HG03378 (cell line): ENCODE measurements at regions not wholly inside any gene's neighbourhood (a gene's known extent, or its start where the extent isn't known, plus 50 kb on each side); places are given as distances from the start of the nearest gene placed in this dataset.

Experiments
- ATAC-seq: cut with Tn5 transposase; IDR thresholded peaks from one replicate; pipeline ENCODE4 v1.9.1; 2021; ENCODE audit warnings: mild to moderate bottlenecking, moderate library complexity; ENCODE audit not compliant: unreplicated experiment

DNA sequence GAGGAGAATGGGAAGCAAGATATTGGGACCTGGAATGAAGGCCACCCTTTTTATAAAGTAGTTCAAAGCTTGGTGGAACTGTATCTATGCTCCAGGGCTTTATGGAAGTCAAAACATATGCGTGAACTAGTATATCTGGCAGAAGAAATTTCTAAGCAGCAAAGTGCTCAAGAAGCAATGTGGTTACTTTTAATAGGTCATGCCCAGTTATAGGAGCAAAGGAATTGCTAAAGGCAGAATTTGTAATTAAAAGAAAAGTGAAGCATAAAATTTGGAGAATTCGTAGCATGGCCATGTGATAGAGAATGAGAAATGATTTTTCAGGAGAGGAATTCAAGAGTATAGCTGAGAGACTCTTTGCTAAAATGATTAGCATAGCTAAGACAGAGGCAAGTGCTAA, 1110.4 kb downstream of the XPNPEP1 start:
- no peak for ATAC-seq

GRCh38 chr10:108812296-108812695, 1111.0 kb downstream of the XPNPEP1 start:
- no peak for ATAC-seq

- ATAC-seq, result no peak
Observed at GRCh38 chr10:108808228-108808627, 1115.1 kb downstream of the XPNPEP1 start.

- no peak for ATAC-seq
Observed at GRCh38 chr10:108801775-108802517, 1121.4 kb downstream of the XPNPEP1 start.

- ATAC-seq, result no peak
Observed at GRCh38 chr10:108801220-108801619, 1122.1 kb downstream of the XPNPEP1 start.

- ATAC-seq, result no peak
Observed at GRCh38 chr10:108797573-108797972, 1125.7 kb downstream of the XPNPEP1 start.

DNA sequence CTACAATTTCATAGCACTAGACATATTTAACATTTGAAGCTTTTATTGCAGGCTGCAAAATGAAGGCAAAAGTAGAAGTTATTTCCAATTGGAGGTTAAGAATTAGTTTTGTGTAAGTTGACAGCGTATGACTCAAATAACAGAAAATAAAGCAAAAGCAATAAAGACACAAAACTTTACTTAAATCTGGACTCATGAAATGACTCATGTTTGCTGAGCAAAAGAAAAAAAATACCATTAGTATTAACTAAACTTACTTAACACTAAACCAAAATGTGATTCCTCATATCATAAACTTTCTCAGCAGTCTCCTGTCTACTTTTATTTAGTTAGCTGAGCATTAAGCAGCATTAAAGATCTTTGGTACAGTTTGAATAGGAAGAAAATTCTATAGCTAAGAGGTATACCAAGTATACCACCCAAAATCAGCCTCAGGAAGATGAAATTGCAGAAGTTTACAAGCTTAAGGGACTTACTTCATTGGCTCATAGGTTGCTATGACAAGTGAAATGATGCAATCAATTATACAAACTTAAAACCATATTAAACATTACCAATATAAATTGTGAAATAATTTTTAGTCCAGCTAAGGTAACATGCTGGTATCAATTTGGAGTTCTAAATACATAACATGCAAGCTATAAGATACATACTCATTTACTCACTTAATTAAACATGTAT, 1131.4 kb downstream of the XPNPEP1 start:
- ATAC-seq, result no peak

- ATAC-seq, result no peak
Observed at GRCh38 chr10:108791030-108791429, 1132.3 kb downstream of the XPNPEP1 start.

DNA sequence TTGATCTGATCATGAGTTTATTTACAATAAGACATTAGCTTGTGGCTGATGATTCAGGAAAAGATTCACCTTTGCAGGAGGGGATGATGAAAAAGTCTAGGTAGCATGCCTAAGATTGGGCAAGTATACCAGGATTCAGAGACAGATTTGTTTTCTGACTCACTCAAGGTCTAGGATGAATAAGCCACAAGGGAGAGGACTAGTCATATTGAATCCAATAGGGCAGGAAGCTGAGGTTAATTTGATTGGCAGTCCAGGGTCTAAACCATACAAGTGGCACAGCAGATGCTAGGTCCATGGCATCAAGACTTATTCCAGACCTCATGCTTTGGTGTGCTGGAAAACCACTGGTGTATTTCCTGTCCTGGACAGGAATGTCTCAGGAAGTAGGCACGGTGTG, 1133.4 kb downstream of the XPNPEP1 start:
- ATAC-seq, result peak; percentile 93

DNA sequence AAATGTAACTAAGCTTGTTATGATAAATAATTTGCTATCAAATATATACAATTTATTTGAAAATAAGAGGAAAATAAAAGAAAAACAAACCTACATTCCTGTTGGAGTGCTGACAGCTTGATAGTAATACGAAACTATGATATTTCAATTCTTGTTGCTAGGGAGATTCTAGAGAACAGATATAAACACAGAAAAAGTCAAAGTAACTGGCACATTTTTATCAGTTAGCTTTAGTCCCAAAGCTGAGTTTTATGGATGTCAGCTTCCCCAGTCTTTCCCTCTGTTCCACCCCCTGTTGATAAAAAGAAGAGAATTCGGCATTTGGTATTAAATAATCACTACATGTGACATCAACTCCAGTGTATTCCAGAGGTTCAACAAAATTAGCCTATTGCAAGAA, 1134.0 kb downstream of the XPNPEP1 start:
- ATAC-seq, result no peak

GRCh38 chr10:108788891-108789290, 1134.4 kb downstream of the XPNPEP1 start:
- no peak for ATAC-seq

DNA sequence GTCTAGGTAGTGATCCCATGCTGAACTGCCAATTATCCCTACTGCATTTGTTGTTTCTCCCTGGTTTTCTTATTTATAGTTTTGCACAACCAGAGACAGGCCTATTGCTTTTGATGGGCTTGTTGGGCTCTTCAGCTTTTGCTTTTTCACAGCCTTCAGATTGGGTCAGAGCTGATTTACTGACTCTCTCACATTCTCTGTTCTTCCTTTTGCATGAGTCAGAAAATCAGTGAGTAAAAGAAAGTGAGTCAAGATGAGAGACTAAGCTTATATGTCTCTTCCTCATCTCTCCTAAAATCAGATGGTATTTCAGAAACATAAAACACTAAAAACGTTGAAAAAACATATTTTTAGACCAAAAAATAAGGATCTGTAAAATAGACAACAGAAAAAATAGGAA, 1135.4 kb downstream of the XPNPEP1 start:
- ATAC-seq, result no peak

DNA sequence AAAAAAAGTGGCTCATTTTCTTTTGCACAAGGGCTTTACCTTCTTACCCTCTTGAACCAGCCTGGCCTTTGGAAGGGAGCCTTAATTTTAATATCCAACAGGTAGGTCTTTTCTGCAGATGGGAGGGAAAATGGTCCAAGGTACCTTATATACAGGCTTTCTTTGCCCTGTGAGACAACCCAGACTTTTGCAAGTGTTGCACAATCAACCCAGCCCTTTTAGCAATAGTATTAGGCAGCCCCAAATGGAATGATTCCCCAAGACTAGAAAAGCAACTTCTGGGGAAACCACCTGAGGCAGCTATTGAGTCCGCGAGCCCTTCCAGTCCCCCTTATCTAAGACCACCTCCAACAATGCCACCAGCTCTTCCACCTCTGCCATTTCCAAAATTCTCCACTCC, 1138.3 kb downstream of the XPNPEP1 start:
- ATAC-seq, result no peak

- no peak for ATAC-seq
Observed at GRCh38 chr10:108784534-108784933, 1138.8 kb downstream of the XPNPEP1 start.

DNA sequence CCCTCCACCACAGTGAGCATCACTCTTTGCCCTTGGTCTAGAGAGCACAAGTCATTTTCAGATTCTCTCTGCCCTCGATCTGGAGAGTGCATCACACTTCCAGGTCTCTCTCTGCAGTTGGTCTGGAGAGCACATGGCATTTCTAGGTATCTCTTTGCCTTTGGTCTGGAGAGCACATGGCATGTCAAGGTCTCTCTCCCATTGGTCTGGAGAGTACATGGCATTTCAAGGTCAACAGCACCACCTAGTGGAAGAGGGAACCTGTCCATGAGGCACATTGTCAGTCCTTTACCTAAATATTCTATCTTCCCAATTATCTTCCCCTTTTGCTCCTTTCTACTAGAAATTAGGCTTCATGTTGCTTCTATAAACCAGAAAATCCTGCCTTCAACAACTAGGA, 1139.4 kb downstream of the XPNPEP1 start:
- ATAC-seq, result peak; percentile 84

DNA sequence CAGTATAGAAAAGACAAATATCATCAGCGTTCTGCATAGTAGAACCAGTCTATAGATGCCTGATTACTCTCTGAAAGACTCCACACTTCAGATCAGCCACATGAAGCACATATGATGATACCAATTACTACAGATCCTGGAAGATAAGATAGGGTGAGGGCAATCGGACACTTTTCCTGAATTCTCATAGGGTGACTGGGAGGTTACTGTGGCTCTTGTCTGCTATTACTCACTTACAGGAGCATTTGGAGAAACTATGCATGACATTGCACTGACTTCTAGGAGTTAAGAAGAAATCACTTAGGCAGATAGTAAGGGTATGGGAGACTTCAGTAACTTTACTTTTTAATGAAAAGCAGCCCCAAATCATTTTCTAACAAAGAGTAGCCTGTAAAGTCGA, 1140.9 kb downstream of the XPNPEP1 start:
- no peak for ATAC-seq

- no peak for ATAC-seq
Observed at GRCh38 chr10:108779501-108779900, 1143.8 kb downstream of the XPNPEP1 start.

DNA sequence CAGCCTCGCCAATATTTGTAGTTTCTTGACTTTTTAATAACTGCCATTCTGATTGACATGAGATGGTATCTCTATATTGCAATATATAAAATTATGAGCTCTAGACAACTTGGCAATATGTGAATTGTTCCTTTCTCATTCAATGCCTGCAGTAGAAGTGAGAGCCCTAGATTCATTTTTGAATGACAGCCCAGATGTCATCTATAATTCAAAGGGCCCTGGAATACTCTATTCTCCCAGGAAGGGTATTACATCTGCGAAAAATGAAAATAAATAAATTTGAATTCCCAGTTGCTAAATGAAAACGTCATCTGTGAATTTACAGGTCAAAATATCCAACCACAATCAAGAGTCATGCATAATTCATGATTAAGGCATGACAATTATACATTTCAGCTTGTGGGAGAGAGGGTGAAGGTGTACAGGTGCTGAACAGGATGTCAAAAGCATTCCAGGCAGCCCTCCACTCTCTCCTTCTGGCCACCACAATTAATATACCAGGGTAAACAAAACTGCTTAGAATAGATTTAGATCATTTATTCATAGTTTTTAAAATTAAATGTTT, 1147.3 kb downstream of the XPNPEP1 start:
- no peak for ATAC-seq

DNA sequence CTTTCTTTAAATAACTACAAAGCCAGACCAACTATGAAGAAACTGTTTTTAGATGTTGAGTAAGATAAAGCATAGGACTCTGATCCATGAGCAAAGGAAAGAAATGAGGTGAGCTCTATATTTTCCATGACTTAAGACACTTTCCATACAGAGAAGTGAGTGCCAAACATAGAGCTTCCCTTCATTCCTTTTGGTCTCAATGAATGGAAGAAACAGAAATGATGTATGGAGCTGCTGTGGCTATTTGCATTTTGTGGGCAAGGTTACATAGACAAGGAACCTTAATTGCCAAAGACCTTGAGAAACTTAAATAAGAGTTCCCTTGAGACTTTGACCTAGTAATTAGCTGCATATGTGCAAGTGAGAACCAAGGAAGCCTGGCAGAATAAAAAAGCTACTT, 1152.2 kb downstream of the XPNPEP1 start:
- no peak for ATAC-seq

DNA sequence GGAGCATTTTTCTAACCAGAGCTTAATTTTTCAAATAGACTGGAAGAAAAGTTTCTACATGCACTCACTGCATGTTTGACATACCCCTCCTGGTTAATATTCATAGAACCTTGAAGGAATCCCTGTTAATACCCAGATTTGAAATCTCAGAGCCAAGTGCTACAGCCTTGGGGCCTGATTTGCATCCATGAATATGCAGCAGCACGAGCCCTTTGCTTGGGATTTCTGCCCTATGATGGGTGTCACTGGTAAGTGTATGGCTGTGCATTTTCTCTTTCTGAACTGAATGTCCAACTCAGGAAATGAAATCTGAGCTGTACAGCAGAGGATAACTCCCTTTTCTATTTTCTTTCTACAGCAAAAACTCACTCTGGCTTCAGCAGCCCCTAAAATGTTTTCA, 1157.5 kb downstream of the XPNPEP1 start:
- ATAC-seq, result no peak

DNA sequence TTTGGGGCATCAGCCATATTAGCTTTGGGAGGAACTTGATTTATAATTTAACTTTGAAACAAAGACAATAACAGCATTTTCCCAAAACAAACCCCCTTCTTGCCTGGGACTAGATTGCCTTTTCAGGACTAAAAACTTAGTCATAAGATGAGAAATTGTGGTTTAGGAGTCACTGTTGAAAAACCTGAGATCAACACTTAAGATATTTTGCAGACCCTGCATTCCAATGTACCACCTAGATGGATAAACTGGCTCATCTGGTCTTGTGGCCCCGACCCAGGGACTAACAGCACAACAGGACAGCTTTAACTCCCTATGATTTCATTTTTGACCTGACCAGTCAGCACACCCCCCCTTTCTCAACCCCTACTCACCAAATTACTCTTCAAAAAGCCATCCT, 1165.4 kb downstream of the XPNPEP1 start:
- no peak for ATAC-seq

DNA sequence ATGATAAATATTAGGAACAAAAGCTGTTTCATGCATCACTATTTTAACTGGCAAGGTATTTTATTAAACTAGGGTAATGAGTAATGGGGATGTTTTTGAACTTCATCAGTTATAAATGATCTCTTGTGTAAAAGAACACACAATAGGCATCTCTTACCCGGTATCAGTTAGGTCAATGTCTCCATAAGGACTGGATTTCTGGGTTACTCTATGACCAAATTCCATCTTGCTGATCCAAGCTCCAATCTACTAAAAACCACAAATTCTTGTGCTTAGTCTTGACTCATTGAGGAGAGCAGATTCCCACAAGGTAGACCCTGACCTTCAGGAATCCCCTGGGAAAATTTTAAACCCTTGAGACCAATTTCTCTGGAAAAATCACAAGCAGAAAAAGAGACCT, 1167.7 kb downstream of the XPNPEP1 start:
- no peak for ATAC-seq
